SK-N-SH (cell line): ENCODE measurements at regions not wholly inside any gene's neighbourhood (a gene's known extent, or its start where the extent isn't known, plus 50 kb on each side); places are given as distances from the start of the nearest gene placed in this dataset.

Experiments
- CTCF ChIA-PET: fragments of 300-600, 350-600 bp; formaldehyde crosslinking; extraction: SDS; loops from one replicate; lab custom pipeline; 2021; lab: Yijun Ruan, JAX
- POLR2A ChIA-PET: fragments of 350-600 bp; sonication (Branson Sonifier 250); formaldehyde crosslinking; extraction: SDS; loops from one replicate; lab custom pipeline; 2020; ENCODE audit warnings: antibody characterized with exemption, inconsistent platforms; lab: Yijun Ruan, JAX
- DNase-seq: peaks from one replicate; pipeline ENCODE4 v3.0.0; 2012
- H2AFZ ChIP-seq: fragments of 200-600 bp; sonication (generic); 2 replicates; pipeline ENCODE4 v1.8.1; 2016; ENCODE audit warnings: antibody characterized with exemption, mild to moderate bottlenecking, low read depth
- H3F3A ChIP-seq: fragments of 200-600 bp; sonication (generic); replicated peaks from 2 replicates; pipeline ENCODE3; 2016; ENCODE audit warnings: antibody characterized with exemption, mild to moderate bottlenecking; ENCODE audit not compliant: insufficient read depth
- H3K27ac ChIP-seq, 2 experiments: fragments of 200-500 bp in 1 of 2; fragments of 200-600 bp in 1 of 2; sonication (Bioruptor generic) in 1 of 2; sonication (generic), shearing (Covaris generic) in 1 of 2; 2 replicates each; pipeline versions ENCODE4 v1.5.1 to v1.6.1; 2014 to 2016; ENCODE audit warnings: low read depth in 2 of 2, inconsistent platforms in 1 of 2, low read length in 1 of 2, mild to moderate bottlenecking in 1 of 2, mixed read lengths in 1 of 2
- H3K27me3 ChIP-seq: fragments of 200-600 bp; sonication (generic), shearing (Covaris generic); 2 replicates; pipeline ENCODE4 v1.6.1; 2016; ENCODE audit warnings: mixed run types; ENCODE audit not compliant: insufficient read depth
- H3K36me3 ChIP-seq, 2 experiments: fragments of 200-500 bp in 1 of 2; fragments of 200-600 bp in 1 of 2; sonication (Bioruptor generic) in 1 of 2; sonication (generic) in 1 of 2; replicated peaks in 1 of 2; 2 replicates each; pipeline versions ENCODE3 to v1.5.1; 2014 to 2016; ENCODE audit warnings: low read length in 1 of 2, mild to moderate bottlenecking in 1 of 2; ENCODE audit not compliant: insufficient read depth in 2 of 2, control insufficient read depth in 1 of 2
- H3K4me1 ChIP-seq, 2 experiments: fragments of 200-500 bp in 1 of 2; fragments of 200-600 bp in 1 of 2; sonication (Bioruptor generic) in 1 of 2; sonication (generic), shearing (Covaris generic) in 1 of 2; 2 replicates each; pipeline versions ENCODE4 v1.5.1 to v1.6.1; 2014 to 2016; ENCODE audit warnings: low read depth in 1 of 2, low read length in 1 of 2, mixed run types in 1 of 2; ENCODE audit not compliant: insufficient read depth in 2 of 2, control insufficient read depth in 1 of 2
- H3K4me2 ChIP-seq: fragments of 200-600 bp; sonication (generic), shearing (Covaris generic); 2 replicates; pipeline ENCODE4 v1.6.1; 2017; ENCODE audit warnings: mixed run types
- H3K4me3 ChIP-seq, 2 experiments: fragments of 200-500 bp in 1 of 2; fragments of 200-600 bp in 1 of 2; sonication (Bioruptor generic) in 1 of 2; sonication (generic), shearing (Covaris generic) in 1 of 2; 2 replicates each; pipeline versions ENCODE4 v1.5.1 to v1.8.1; 2014 to 2016; ENCODE audit warnings: low read depth in 2 of 2, inconsistent platforms in 1 of 2, low read length in 1 of 2, mild to moderate bottlenecking in 1 of 2, mixed read lengths in 1 of 2, moderate library complexity in 1 of 2
- H3K79me2 ChIP-seq: fragments of 200-600 bp; sonication (generic); 2 replicates; pipeline ENCODE4 v1.8.1; 2017; ENCODE audit warnings: mild to moderate bottlenecking; ENCODE audit not compliant: insufficient read depth
- H3K9ac ChIP-seq: fragments of 200-600 bp; sonication (generic); 2 replicates; pipeline ENCODE4 v1.6.1; 2017; ENCODE audit warnings: mixed run types
- H3K9me2 ChIP-seq: fragments of 200-600 bp; sonication (generic); 2 replicates; pipeline ENCODE4 v1.6.1; 2017; ENCODE audit warnings: mixed run types
- H3K9me3 ChIP-seq: fragments of 200-600 bp; sonication (generic); 2 replicates; pipeline ENCODE4 v1.6.1; 2017; ENCODE audit warnings: mixed run types, mild to moderate bottlenecking, moderate library complexity
- H4K20me1 ChIP-seq: fragments of 200-600 bp; sonication (generic); 2 replicates; pipeline ENCODE4 v1.6.1; 2017; ENCODE audit warnings: mild to moderate bottlenecking, mixed run types; ENCODE audit not compliant: insufficient read depth
- CHD2 ChIP-seq: fragments of 150-350 bp; IDR thresholded peaks from 2 replicates; pipeline ENCODE4 v1.6.1; 2018; ENCODE audit warnings: low read length; ENCODE audit not compliant: partially characterized antibody
- CTCF ChIP-seq: fragments of 200-600 bp; sonication (generic); IDR thresholded peaks from 2 replicates; pipeline ENCODE4 v1.6.1; 2017; ENCODE audit warnings: antibody characterized with exemption, mild to moderate bottlenecking, moderate library complexity
- EZH2phosphoT487 ChIP-seq: fragments of 200-600 bp; sonication (generic); IDR thresholded peaks from 2 replicates; pipeline ENCODE4 v1.6.1; 2017; ENCODE audit warnings: low read depth, mixed run types, mild to moderate bottlenecking, antibody characterized with exemption, moderate library complexity, borderline replicate concordance
- FOXJ3 ChIP-seq: sonication (generic); formaldehyde crosslinking; IDR thresholded peaks from 2 replicates; pipeline ENCODE4 v1.5.1; 2020; ENCODE audit warnings: mild to moderate bottlenecking, missing genetic modification reagents
- FOXM1 ChIP-seq: IDR thresholded peaks from 2 replicates; pipeline ENCODE4 v1.4.0; 2012; ENCODE audit warnings: low read depth, mild to moderate bottlenecking
- GABPA ChIP-seq: IDR thresholded peaks from 2 replicates; pipeline ENCODE4 v1.4.0; 2012; ENCODE audit warnings: low read depth, mild to moderate bottlenecking
- JUND ChIP-seq: IDR thresholded peaks from 2 replicates; pipeline ENCODE4 v1.4.0; 2012
- NRF1 ChIP-seq: IDR thresholded peaks from 2 replicates; pipeline ENCODE4 v1.6.1; 2012; ENCODE audit warnings: low read depth, mild to moderate bottlenecking, low read length
- RXRA ChIP-seq: IDR thresholded peaks from 2 replicates; pipeline ENCODE4 v1.4.0; 2012; ENCODE audit warnings: low read depth, mild to moderate bottlenecking, borderline replicate concordance
- SIN3A ChIP-seq: IDR thresholded peaks from 2 replicates; pipeline ENCODE4 v1.6.1; 2012; ENCODE audit warnings: low read depth, mild to moderate bottlenecking, low read length, moderate library complexity, borderline replicate concordance
- SMC3 ChIP-seq: IDR thresholded peaks from 2 replicates; pipeline ENCODE4 v1.6.1; 2012; ENCODE audit warnings: low read depth, low read length, improper control_type of control experiment
- TCF12 ChIP-seq: IDR thresholded peaks from 2 replicates; pipeline ENCODE4 v1.4.0; 2012
- TEAD4 ChIP-seq: IDR thresholded peaks from 2 replicates; pipeline ENCODE4 v1.4.0; 2012; ENCODE audit warnings: mild to moderate bottlenecking, borderline replicate concordance; ENCODE audit not compliant: insufficient read depth
- USF1 ChIP-seq: IDR thresholded peaks from 2 replicates; pipeline ENCODE4 v1.4.0; 2012; ENCODE audit warnings: low read depth, borderline replicate concordance
- USF2 ChIP-seq: fragments of 150-350 bp; IDR thresholded peaks from 2 replicates; pipeline ENCODE4 v1.6.1; 2017; ENCODE audit warnings: antibody characterized with exemption, low read length, low read depth, borderline replicate concordance
- YY1 ChIP-seq: IDR thresholded peaks from 2 replicates; pipeline ENCODE4 v1.4.0; 2012; ENCODE audit warnings: low read depth, mild to moderate bottlenecking
- WGBS: methylation state at CpG from one replicate; pipeline ENCODE4 v1.1.6; 2017; ENCODE audit warnings: low lambda C conversion rate; 5-methylcytosine and 5-hydroxymethylcytosine counted together
- TF ChIP-seq, protein P1 (sequence below): IDR thresholded peaks from 2 replicates; pipeline ENCODE4 v1.4.0; 2012; ENCODE audit warnings: low read depth

DNA sequence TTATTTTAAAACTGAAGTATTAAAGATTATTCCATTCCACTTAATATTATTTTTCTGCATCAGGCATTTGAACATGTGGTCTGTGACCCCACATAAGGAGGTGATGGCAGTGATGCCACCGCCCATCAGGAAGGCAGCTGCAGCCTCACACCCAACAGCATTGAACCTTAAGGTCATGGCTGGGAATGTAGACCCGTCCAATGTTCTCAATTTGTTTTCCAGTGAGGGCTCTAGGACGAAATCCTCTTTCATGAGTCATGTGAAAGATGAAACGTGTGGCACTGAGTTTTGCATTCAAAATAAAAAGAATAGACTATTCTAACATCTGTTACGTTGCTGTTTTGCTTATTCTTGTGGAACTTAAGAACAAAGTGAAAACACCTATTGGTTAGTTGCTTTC, 74.5 kb upstream of the ANKRD10 start:
- H3K4me1 ChIP-seq = no peaks in the 10 kb centered on the region; a peak in 1 of 4 replicates
- TF ChIP-seq TCF12 = no peak
- TF ChIP-seq, protein P1, sequence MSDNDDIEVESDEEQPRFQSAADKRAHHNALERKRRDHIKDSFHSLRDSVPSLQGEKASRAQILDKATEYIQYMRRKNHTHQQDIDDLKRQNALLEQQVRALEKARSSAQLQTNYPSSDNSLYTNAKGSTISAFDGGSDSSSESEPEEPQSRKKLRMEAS = no peak
- H3K4me3 ChIP-seq = no peak overlapping the region
- 33% methylated on average over 5 of the region's 5 CpGs for WGBS
- no peak overlapping the region for H3K27ac ChIP-seq
- POLR2A ChIA-PET = no interaction called here
- no peaks in the 10 kb centered on the region for H3K79me2 ChIP-seq
- CTCF ChIA-PET = no interaction called here
- no peak overlapping the region for H2AFZ ChIP-seq
- no peaks in the 10 kb centered on the region for H3K9me2 ChIP-seq
- H3K9ac ChIP-seq = no peak overlapping the region
- no peaks in the 10 kb centered on the region for H3K9me3 ChIP-seq
- H3K27me3 ChIP-seq = no peaks in the 10 kb centered on the region
- DNase-seq = no peak
- H3F3A ChIP-seq = no peaks in the 10 kb centered on the region
- no peaks in the 10 kb centered on the region for H4K20me1 ChIP-seq
- no peaks in the 10 kb centered on the region for H3K36me3 ChIP-seq
- no peak overlapping the region for H3K4me2 ChIP-seq

DNA sequence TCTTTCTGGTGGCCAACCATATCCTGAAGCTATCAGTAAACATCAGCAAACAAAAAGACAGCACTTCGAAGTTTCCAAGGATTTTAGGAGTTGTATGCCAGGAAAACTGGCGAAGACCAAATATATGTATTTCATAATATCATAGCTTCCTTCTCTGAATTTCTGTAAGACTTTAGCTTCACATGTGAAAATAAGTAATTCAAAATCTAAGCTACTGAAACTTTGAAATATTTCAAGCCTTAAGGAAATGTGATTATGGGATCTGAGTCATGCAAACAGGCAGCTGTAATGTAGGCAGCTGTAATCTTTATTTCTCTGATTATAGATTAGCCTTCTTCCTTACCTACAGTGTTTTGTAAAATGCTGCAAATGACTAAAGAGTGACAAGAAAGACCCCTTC, 70.7 kb upstream of the ANKRD10 start:
- whole genome bisulfite sequencing = 36% methylated on average over 2 of the region's 2 CpGs
- no peak overlapping the region for H3K27ac ChIP-seq
- TF ChIP-seq USF1 (no peak), SIN3A (no peak)
- TF ChIP-seq, protein P1 = no peak
- H3K4me1 ChIP-seq = no peaks in the 10 kb centered on the region; a peak in 2 of 4 replicates
- H3K9ac ChIP-seq = no peak overlapping the region
- H3K27me3 ChIP-seq = peaks cover 5% of the 10 kb centered on the region; the same call in 1 of the 2 replicates
- H4K20me1 ChIP-seq = no peaks in the 10 kb centered on the region
- H3K9me3 ChIP-seq = no peaks in the 10 kb centered on the region
- H3K36me3 ChIP-seq = no peaks in the 10 kb centered on the region
- CTCF ChIA-PET = interaction anchor here (1.1 kb wide), 1 partner anchor 21 kb away, joined by 4 read pairs; no protein-coding TSS in a partner anchor
- H3K4me3 ChIP-seq = no peak overlapping the region
- H3K79me2 ChIP-seq = no peaks in the 10 kb centered on the region
- no peak overlapping the region for H3K4me2 ChIP-seq
- H3F3A ChIP-seq = no peaks in the 10 kb centered on the region
- H2AFZ ChIP-seq = no peak overlapping the region
- no peak for DNase-seq
- H3K9me2 ChIP-seq = no peaks in the 10 kb centered on the region
- POLR2A ChIA-PET = no interaction called here

GRCh38 chr13:110984798-110985197, 69.9 kb upstream of the ANKRD10 start:
- Histone ChIP-seq H3K9me3 (no peaks in the 10 kb centered on the region), H3K9ac (no peak overlapping the region), H3K27ac (no peak overlapping the region), H2AFZ (no peak overlapping the region), H3K9me2 (no peaks in the 10 kb centered on the region), H3K4me1 (no peaks in the 10 kb centered on the region; a peak in 2 of 4 replicates), H3K4me3 (no peak overlapping the region), H3F3A (no peaks in the 10 kb centered on the region), H3K27me3 (peaks cover 8% of the 10 kb centered on the region; the same call in 1 of the 2 replicates), H3K4me2 (no peak overlapping the region), H4K20me1 (no peaks in the 10 kb centered on the region), H3K79me2 (no peaks in the 10 kb centered on the region), H3K36me3 (no peaks in the 10 kb centered on the region)
- no peak for DNase-seq
- 7% methylated on average over 3 of the region's 3 CpGs for WGBS
- ChIA-PET CTCF (interaction anchor here (1.2 kb wide), 1 partner anchor 10 kb away, joined by 3 read pairs; no protein-coding TSS in a partner anchor), POLR2A (no interaction called here)
- TF ChIP-seq TEAD4 (no peak), CHD2 (no peak), FOXJ3 (CRISPR knock-in tag) (no peak), GABPA (no peak), YY1 (no peak), EZH2phosphoT487 (no peak), CTCF (no peak), USF2 (no peak), NRF1 (no peak), FOXM1 (no peak), SMC3 (no peak), JUND (no peak), RXRA (no peak)
